ENCODE measurements at regions not wholly inside any gene's neighbourhood (a gene's known extent, or its start where the extent isn't known, plus 50 kb on each side); places are given as distances from the start of the nearest gene placed in this dataset.

- no peak for DNase-seq (ENCODE audit: low read depth)
- TF ChIP-seq MYC (IDR thresholded peaks at IDR 0.05; ENCODE audit: low read depth, low read length): no peak
- H3K4me3 ChIP-seq (ENCODE audit: low read depth, low read length): no peak overlapping the region
Measured at GRCh38 chr2:186255823-186256222, 230.2 kb upstream of the ZC3H15 start.

DNA sequence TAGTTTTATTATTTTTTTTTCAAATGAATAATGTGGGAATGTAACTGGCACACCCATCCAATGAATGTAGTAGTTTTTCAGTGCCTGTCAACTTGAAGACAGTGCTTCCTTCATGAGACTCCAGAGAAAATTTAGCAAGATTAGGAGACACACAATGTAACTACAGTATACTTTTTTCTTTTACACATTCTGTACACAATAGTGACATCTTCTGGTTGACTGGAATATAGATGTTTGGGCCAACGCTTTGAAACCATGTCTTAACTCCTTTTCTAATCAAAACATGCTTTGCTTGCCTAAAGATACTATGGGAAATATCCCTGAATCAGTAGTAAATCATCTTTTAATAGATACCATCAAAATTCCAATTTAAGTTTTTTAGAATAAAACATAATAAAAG is 229.5 kb upstream of the ZC3H15 start:
- H3K4me3 ChIP-seq (ENCODE audit: low read depth, low read length): no peak overlapping the region
- peak; percentile 23 for TF ChIP-seq CTCF (IDR thresholded peaks at IDR 0.05; ENCODE audit: low read depth, low read length)
- TF ChIP-seq MAX (IDR thresholded peaks at IDR 0.05; ENCODE audit: low read depth, low read length): no peak
- DNase-seq (ENCODE audit: low read depth): peak; percentile 49

DNA sequence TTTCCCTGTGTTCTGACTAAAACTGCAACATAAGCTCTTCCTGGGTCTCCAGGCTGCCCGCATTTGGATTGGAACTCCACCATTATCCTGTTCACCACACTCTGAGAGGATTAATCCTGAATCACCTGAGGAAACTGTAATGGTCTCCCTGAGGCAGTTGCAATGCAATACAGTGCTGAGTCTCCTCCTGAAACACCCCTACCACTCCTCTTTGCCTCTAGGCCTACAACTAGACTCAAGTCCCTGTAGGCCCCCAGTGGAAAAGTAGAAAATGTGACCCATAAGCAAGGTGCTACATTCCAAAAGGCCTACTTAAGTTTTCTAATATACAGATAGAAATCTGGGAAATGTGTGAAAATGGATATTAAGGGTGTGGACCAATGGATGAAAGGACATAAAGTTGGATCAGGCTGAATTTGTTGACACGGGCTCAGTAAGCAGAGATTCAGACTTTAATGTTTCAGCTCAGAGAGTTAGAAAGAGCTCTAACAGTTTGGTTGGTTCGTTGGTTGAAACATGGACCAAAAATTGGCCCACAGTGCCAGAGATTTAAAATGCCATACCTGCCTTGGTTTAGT is 222.3 kb upstream of the ZC3H15 start:
- DNase-seq (ENCODE audit: low read depth): no peak
- no peak overlapping the region for H3K4me3 ChIP-seq (ENCODE audit: low read depth, low read length)
- no peak for TF ChIP-seq POLR2A (IDR thresholded peaks at IDR 0.05; ENCODE audit: extremely low read depth, insufficient read length)
- no peak for TF ChIP-seq CTCF (IDR thresholded peaks at IDR 0.05; ENCODE audit: low read depth, low read length)
- no peak for TF ChIP-seq MAX (IDR thresholded peaks at IDR 0.05; ENCODE audit: low read depth, low read length)
- no peak for TF ChIP-seq MYC (IDR thresholded peaks at IDR 0.05; ENCODE audit: low read depth, low read length)

DNA sequence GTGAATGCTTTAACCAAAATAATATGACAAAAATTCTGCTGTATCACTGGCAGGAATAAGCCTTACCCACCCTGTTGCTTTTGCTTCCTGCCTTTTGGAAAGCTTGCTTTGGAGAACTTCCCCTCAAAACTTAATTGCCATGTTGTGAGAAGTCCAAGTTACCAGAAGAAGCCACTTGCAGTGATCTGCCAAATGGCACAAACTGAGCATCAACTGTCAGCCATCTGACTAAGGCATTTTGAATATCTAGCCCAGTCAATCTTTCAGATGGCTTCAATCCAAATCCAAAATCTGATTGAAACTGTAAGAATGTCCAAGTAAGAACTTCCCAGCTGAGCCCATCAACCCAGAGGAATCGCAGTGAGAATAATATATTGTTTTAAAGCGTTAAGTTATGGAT is 216.5 kb upstream of the ZC3H15 start:
- H3K4me3 ChIP-seq (ENCODE audit: low read depth, low read length): no peak overlapping the region
- TF ChIP-seq MYC (IDR thresholded peaks at IDR 0.05; ENCODE audit: low read depth, low read length) (no peak), CTCF (IDR thresholded peaks at IDR 0.05; ENCODE audit: low read depth, low read length) (no peak), POLR2A (IDR thresholded peaks at IDR 0.05; ENCODE audit: extremely low read depth, insufficient read length) (no peak), MAX (IDR thresholded peaks at IDR 0.05; ENCODE audit: low read depth, low read length) (no peak)
- no peak for DNase-seq (ENCODE audit: low read depth)

DNA sequence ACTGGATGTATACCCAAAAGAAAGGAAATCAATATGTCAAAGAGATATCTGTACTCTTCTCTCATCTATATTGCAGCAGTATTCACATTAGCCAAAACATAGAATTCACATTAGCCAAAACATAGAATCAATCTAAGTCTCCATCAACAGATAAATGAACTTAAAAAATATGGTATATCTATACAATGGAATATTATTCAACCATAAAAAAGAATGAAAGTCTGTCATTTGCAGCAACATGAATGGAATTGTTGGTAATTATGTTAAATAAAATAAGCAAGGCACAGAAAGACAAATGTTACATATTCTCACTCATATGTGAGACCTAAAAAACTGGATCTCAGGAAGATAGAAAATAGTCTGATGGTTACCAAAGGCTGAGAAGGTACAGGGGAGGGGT is 212.1 kb upstream of the ZC3H15 start:
- TF ChIP-seq POLR2A (IDR thresholded peaks at IDR 0.05; ENCODE audit: extremely low read depth, insufficient read length): no peak
- no peak for DNase-seq (ENCODE audit: low read depth)
- no peak overlapping the region for H3K4me3 ChIP-seq (ENCODE audit: low read depth, low read length)

- TF ChIP-seq MAX (IDR thresholded peaks at IDR 0.05; ENCODE audit: low read depth, low read length): no peak
- no peak for TF ChIP-seq CTCF (IDR thresholded peaks at IDR 0.05; ENCODE audit: low read depth, low read length)
- TF ChIP-seq MYC (IDR thresholded peaks at IDR 0.05; ENCODE audit: low read depth, low read length): no peak
- TF ChIP-seq POLR2A (IDR thresholded peaks at IDR 0.05; ENCODE audit: extremely low read depth, insufficient read length): no peak
- no peak for DNase-seq (ENCODE audit: low read depth)
- H3K4me3 ChIP-seq (ENCODE audit: low read depth, low read length): no peak overlapping the region
Measured at GRCh38 chr2:186274936-186275575, 211.0 kb upstream of the ZC3H15 start.

DNA sequence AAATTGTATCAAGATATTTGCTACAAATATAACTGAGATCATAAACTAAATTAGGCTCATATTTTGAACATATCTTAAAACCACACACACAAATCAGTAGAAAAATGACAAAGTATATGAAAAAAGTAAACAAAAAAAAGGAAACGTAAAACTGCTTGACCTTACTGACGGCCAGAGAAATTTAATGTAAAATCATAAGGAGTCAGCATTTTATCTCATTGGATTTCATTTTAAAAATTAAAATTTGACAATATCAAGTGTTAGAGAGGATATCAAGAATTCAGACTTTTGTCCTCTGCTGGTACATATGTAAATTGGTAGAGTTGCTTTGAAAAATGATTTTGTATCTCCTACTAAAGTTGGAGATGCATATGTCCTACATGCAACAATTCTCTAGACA is 209.2 kb upstream of the ZC3H15 start:
- DNase-seq (ENCODE audit: low read depth): no peak
- H3K4me3 ChIP-seq (ENCODE audit: low read depth, low read length): no peak overlapping the region
- TF ChIP-seq MAX (IDR thresholded peaks at IDR 0.05; ENCODE audit: low read depth, low read length): no peak
- TF ChIP-seq CTCF (IDR thresholded peaks at IDR 0.05; ENCODE audit: low read depth, low read length): no peak
- TF ChIP-seq POLR2A (IDR thresholded peaks at IDR 0.05; ENCODE audit: extremely low read depth, insufficient read length): no peak
